ENCODE measurements at regions not wholly inside any gene's neighbourhood (a gene's known extent, or its start where the extent isn't known, plus 50 kb on each side); places are given as distances from the start of the nearest gene placed in this dataset.

DNA sequence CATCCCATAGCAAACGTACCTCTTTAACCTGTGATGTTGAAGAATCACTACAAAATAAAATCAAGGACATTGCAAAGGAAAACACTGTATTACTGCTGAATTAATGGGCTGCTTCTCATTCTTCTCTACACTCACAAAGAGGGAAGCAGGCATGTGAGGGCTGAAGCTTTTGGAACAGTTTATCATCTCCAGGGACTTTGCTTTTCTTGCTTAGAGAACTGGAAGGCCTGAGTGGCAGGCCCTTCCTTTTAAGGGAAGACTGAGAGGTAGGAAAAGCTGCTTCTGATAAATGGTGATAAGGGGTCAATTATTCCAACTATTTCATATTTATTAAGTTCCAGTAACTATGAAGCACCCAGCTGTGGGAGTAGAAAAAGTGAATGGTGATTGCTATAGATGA, 649.6 kb downstream of the NTRK3 start:
- H3K27ac ChIP-seq, result no peak overlapping the region
- H3K4me3 ChIP-seq, result no peak overlapping the region

DNA sequence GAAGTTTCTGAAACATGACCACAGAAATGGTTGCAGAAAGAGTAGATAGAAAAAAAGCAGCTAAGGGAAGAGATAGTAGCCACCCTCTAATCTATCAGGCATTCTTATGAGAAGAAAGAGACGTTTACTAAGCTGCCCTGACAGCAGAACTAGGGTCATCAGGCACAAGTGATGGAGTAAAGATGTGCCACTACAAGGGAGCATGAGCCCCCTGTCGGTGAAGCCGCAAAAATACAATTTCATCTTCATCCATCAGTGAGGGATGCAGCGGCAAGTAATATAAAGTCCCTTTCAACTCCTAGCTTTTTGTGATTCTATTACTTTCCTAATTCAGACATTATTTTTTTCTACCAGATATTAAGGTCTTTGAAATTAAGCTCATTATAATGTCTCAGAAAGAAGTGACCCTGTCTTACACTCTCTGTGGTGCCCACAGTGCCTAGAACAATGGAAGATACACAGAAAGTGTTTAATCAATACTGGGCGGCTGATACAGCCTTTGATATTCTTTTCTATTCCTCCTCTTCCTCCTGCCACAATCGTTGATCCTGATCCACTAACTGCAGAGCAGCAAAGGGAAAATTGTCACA, 651.6 kb downstream of the NTRK3 start:
- no peak overlapping the region for H3K27ac ChIP-seq
- H3K4me3 ChIP-seq, result no peak overlapping the region

DNA sequence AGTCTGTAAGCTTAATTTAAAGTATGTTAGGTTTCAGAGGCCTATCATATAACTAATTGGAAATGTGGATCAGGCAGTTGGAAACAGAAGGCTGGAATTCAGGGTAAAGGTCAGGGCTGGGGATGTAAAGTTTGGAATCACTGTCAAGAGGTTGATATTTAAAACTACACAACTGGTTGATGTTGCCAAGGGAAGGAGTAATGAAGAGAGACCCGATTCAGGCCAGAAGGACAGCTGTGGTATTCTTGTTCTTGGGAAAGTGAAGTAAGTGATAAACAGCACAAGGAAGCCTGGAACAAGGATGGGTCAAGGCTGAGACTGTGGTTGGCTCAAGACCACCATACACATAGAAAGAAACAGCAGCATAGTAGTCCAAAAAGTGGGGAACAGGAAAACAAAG, 654.2 kb downstream of the NTRK3 start:
- no peak overlapping the region for H3K27ac ChIP-seq

DNA sequence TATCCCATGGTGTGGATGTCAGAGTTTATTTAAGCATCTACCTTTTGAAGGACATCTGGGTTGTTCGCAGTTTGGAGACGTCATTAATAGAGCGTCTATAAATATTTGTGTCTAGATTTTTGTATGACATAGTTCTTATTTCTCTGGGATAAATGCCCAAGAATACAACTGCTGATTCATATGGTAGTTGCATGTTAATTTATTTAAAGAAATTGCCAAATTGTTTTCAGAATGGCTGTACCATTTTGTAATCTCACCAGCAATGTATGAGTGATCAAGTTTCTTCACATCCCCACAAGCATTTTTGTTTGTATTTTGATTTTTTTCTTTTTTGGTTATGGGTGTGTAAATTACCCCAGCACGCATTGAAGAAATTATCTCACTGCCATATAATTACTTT, 656.9 kb downstream of the NTRK3 start:
- Histone ChIP-seq H3K4me3 (no peak overlapping the region), H3K27ac (no peak overlapping the region)

More for the DNA sequence above, 654.2 kb downstream of the NTRK3 start:
- H3K4me3 ChIP-seq, result no peak overlapping the region

DNA sequence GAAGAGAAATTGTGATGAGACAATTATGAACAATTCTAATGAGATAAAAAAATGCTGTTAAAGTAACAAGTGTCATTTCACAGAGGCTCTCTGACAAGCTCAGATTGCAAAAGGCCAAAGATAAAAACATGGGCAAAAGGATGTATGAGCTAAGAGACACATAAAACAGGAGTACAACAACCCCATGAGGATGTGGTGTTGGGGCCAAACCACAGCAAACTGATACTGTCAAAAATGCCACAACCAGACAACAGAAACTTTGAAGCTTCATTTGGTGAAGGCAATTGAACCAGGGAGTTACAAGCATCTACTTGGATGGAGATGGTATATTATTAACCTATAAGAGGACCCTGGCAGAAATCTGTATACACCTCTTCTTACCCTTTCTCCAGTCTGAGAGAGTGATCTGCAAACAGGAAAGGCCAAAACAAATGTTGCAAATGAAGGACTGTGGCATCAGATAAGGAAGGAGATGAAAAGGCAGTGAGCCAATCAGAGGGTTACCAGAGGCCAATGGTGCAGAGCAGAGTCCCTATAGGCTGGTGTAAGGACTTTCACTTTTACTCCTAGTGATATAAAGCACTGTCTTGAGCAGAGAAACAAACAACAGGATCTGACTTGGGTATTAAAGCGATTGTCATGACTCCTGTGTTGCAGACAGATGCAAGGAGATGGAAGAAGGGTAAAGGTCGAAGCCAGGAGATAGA, 659.0 kb downstream of the NTRK3 start:
- H3K4me3 ChIP-seq, result no peak overlapping the region
- H3K27ac ChIP-seq, result no peak overlapping the region

DNA sequence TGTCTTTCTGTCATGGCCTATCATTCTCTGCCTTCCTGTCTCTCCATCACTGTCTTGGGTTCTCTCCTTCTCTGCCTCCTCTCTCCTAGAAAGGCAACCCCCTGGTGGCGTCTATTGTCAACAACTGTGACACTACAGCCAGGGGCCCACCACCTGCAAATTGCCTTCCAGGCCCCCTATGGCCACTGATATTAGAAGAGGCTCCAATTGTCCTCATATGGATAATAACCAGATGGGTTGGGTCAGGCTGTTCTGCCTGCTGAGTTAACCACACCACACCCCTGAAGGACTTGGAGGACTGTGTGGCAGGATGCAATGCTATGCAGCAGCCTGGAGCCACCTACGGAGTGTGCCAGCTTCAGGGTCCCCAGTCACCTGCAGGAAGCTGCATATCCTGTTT, 665.0 kb downstream of the NTRK3 start:
- Histone ChIP-seq H3K4me3 (no peak overlapping the region), H3K27ac (peak overlapping the region in 1 of 21 experiments; percentile 24)

DNA sequence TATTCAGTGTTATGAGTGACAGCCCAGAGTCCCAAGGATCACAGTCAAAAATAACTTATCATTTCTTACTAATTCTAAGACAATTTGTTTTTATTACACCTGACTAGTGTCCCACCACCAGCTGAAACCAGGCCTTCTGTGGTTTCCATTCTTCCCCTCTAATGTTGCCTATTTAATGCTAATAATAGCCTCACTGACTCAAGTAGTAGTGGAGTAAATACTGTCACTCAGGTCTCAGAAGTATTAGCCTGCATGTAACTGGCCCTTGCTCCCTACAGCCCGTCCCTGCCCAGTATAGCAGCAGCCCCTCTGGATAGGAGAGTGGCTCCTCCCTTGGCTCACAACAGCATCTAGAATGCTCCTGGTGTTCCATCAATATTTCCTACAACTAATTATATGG, 665.5 kb downstream of the NTRK3 start:
- no peak overlapping the region for H3K27ac ChIP-seq
- no peak overlapping the region for H3K4me3 ChIP-seq

DNA sequence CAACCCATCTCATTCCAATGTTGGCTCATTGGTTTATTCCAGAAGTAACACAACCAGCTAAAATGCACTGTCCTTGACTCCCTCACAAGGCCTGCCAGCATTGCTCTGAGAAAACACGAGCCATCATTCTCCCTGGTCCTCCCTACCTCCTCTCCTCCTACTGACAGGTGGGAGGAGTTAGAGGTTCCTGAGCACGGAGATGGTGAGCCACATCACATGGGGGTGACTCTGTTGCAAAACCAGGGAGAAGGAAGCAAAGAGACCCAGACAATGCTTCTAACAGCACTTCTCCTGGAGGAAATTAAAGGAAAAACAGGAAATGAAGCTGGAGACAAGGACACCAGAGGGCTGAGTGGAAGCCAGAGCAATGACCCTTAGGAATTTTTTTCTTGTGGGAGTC, 667.4 kb downstream of the NTRK3 start:
- no peak overlapping the region for H3K4me3 ChIP-seq
- H3K27ac ChIP-seq, result no peak overlapping the region

DNA sequence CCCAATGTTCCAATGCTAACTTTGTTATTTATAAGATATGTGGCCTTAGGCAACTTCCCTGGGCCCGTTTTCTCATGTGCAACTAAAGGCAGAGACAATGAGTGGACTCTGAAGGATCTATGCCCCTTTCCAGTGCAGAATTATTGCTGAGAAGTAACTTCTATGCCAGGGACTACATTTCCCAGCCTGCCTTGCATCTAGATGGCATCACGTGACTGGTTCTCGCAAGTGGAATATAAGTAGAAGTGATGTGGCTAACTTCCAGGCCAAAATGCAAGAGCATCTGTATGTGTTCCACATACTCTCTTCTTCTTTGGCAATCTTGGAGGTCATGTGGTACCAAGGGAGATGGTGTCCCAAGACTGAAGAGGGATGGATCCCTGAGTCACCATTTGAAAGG, 674.4 kb downstream of the NTRK3 start:
- no peak overlapping the region for H3K4me3 ChIP-seq
- no peak overlapping the region for H3K27ac ChIP-seq

DNA sequence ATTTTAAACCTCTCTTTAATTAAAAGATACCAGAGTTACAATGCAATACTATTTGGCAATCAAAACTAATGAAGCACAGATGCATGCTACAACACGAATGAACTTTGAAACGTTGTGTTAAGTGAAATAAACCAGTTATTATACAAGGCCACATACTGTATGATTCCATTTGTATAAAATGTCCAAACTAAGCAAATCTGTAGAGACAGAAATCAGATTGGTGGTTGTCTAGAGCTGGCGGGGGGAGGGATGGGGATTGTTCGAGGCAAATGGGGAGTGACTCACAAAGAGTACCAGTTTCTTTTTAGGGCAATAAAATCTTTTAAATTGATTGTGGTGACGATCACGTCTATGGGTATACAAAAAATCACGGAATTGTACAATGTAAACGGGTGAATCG, 677.0 kb downstream of the NTRK3 start:
- H3K4me3 ChIP-seq, result no peak overlapping the region
- no peak overlapping the region for H3K27ac ChIP-seq

DNA sequence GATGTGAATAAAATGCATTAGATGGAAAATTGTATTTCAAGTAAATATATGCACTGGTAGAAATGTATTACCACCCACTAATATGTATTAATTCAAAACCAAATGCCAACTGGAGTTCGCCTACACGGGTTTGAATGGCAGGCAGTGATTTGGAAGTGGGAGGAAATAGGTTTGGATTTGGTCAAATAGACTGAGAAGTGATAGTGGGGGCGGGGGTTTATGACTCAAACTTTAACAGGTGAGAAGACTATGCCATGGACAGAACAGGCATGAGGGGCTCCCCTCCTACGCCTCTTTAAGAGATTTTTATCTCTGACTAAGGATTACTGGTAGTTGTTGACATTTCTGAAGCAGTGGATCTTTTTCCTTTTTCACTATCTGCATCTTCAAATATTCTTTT, 677.8 kb downstream of the NTRK3 start:
- Histone ChIP-seq H3K4me3 (no peak overlapping the region), H3K27ac (no peak overlapping the region)

DNA sequence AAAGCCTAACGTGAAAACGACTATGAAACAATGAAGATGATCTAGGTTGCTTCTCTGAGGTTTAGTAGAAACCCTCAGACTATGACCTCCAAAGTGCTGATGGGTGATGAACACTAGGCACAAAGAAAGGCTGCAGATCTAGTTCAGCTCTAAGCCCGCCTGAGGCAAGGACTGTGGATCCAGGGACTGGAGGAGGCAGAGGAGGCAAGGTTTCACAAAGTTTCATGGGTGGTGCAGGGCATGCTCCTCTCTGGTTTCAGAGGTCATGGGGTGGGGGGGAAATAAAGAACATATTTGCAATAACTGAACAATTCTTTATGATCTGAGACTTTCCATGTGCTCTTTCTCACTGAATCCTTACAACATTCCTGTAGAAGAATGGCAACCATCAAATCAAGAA, 679.2 kb downstream of the NTRK3 start:
- no peak overlapping the region for H3K4me3 ChIP-seq
- H3K27ac ChIP-seq, result no peak overlapping the region

DNA sequence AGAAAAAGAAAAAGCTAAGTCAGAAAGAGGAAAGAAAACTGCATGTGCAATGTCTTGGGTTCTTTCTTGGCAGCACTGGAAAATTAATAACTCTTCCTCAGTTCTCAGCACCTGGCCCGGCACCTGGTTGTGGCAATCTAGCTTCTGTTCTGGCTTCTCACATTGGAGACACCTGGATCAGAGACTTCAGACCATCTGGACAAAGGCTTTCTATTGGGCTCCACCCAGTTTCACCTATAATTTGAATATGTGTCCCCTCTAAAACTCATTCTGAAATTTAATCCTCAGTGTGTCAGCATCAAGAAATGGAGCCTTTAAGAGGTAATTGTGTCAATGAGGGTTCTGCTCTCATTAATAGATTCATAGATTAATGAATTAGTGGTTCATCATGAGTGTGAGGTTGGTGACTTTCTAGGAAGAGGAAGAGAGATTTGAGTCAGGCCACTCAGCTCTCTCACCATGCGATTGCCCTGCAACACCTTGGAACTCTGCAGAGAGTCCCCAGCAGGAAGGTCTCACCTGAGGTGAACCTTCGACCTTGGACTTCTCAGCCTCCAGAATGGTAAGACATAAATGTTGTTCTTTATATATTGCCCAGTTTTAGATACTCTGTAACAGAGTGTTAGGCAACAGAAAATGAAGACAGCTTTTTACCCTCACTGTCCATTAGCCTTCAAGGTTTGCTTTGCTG, 679.9 kb downstream of the NTRK3 start:
- H3K27ac ChIP-seq, result no peak overlapping the region
- no peak overlapping the region for H3K4me3 ChIP-seq

DNA sequence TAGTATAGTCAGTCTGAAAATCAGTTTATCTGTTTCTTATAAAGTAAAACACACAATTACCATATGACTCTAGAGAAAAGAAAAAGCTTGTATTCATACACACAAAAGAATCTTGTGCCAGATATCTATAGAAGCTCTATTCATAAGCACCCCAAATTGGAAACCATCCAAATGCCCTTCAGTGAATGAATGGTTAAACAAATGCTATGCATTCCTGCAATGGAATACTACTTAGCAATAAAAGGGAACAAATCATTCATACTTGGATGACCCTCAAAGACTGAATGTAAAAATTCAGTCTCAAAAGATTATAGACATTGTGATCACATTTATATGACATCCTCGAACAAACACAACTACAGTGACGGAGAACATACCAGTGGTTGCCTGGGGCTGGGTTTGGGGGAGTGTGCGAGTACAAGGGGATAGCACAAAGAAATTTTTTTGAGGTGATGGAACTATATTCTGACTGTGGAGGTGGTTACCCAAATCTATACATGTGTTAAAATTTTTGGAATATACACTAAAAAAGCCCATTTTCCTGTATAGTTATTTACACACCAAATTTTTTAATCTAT, 680.6 kb downstream of the NTRK3 start:
- Histone ChIP-seq H3K27ac (no peak overlapping the region), H3K4me3 (no peak overlapping the region)

DNA sequence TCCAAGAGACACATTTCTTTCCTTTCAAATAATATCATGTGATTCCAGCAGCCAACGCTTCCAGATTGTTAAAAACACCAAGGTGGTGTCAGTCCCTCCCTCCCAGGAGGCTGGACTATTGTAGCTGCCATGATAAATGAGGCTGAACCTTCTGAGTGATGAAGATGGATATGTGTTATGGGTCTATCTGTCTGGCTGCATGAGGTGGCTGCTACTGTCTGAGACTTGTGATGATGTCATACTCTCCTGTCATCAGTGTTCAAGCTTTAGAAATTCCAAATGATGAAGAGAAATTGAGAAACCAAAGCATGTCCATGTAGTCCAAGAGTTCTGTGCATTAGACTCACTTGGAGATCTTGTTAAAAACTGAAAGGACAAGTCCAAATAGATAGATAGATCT, 683.0 kb downstream of the NTRK3 start:
- Histone ChIP-seq H3K27ac (no peak overlapping the region), H3K4me3 (no peak overlapping the region)

DNA sequence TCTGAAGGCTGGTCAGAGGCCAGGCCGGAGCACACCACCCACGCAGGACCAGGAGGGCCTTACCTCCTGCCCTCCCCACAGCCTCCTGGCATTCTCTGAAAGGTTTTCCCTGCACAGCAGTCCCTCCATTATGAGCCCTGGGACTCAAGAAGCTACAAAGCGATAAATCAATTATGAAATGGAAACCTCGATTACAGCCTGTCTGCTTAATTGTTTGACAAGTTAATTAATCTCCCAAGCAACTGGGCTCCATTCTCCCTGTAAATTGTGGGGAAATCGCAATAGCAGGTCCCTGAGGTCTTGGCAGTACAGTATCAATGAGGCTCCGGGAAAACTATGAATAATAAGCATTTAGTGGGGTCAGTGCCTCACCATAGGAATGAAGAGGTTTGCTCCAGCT, 683.5 kb downstream of the NTRK3 start:
- no peak overlapping the region for H3K27ac ChIP-seq

DNA sequence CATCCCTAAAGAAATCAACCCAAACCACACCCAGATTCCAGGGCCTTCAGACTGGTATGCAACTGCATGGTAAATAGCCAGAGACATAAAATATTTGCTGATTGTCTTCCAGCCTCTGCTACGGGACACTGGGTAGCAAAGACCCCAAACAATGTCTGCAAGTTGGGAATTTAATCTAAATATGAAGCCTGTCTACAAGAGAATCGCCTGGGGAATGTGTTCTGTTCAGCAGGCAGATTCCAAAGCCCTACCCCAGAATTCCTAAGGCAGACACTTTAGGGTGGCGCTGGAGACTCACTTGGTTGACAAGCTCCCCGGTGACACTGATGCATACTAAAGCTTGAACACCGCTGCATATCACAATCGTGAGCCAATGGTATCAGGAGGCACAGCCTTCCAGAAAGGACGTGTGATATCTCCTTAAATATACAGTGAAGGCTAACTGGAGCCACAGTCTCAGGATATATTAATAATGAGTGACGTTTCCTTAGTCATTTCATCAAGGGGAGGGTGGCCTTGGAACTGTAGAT, 684.1 kb downstream of the NTRK3 start:
- Histone ChIP-seq H3K4me3 (no peak overlapping the region), H3K27ac (no peak overlapping the region)

More for the DNA sequence above, 683.5 kb downstream of the NTRK3 start:
- no peak overlapping the region for H3K4me3 ChIP-seq

DNA sequence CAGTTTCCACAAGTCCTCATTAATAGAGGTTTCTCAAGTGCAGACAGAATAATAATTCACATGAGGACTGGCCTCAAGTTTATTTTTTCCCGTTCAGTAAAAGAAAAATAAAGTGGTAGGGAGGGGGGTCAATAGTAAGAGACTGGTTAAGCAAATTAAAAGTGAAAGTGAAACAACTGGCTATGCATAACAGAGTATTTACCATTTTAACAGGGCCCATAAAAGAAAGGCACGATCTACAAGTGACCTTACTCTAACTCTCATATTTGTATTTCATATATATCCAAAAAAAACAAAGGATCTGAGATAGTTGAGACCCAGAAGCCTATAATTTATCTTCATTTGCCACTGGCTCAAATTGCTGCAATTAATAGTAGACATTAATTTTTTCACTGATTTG, 686.3 kb downstream of the NTRK3 start:
- H3K4me3 ChIP-seq, result no peak overlapping the region
- no peak overlapping the region for H3K27ac ChIP-seq

DNA sequence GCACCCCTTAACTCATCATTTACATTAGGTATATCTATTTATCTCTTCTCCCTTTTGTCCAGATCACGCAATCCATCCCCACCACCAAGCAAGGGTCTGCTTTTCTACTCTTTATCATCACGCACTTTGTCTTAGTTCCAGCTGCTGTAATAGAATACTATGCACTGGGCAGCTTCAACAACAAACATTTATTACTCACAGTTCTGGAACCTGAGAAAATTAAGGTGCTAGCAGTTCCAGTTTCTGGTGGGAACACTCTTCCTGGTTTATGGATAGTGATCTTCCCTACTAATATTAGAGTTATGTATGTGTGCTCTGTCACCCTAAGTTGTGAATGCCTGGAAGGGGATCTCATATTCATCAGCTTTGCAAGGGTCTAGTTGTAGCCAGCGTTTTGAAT, 687.0 kb downstream of the NTRK3 start:
- no peak overlapping the region for H3K4me3 ChIP-seq

DNA sequence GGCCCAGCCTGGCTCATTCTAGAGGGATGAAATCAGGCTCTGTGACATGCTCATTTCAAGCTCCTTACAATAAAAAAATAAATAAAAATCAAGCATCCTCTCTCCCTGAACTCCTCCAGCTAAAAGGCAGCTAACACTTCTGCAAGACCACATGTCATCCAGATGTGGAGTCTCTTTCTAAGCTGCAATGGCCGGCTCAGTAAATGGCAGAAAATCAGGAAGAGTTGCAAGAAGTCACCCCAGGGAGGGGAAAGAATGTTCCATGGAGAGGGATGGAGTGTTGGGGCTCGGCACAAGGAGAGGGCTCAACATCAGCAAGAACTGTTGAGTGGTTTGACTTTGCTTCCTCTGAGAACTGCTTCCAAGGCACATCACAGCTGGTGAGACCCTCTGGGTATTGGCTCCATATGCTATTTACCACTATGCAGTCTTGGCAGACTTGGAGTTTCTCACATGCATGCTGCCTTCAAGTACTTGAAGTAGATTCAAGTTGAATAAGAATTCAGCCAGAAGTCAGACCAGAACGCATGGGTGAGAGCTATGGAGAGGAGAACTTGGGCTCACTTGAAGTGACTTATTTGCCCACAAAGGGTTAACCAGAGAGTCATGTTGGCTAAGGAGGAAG, 689.0 kb downstream of the NTRK3 start:
- Histone ChIP-seq H3K4me3 (no peak overlapping the region), H3K27ac (no peak overlapping the region)

More for the DNA sequence above, 687.0 kb downstream of the NTRK3 start:
- no peak overlapping the region for H3K27ac ChIP-seq
